Nephron progenitor cell (in vitro differentiated cells): ENCODE measurements at regions not wholly inside any gene's neighbourhood (a gene's known extent, or its start where the extent isn't known, plus 50 kb on each side); places are given as distances from the start of the nearest gene placed in this dataset.

ENCODE experiments used
- DNase-seq: peaks from one replicate; pipeline ENCODE4 v3.0.0; 2021
- H3K27ac Mint-ChIP-seq: 2 replicates; pipeline ENCODE4 v1.8.0; 2021; ENCODE audit warnings: mild to moderate bottlenecking, moderate library complexity, mixed read lengths
- H3K27me3 Mint-ChIP-seq: 2 replicates; pipeline ENCODE4 v1.8.0; 2021; ENCODE audit warnings: mild to moderate bottlenecking, low read depth, mixed read lengths; ENCODE audit not compliant: poor library complexity
- H3K36me3 Mint-ChIP-seq: 2 replicates; pipeline ENCODE4 v1.8.0; 2021; ENCODE audit warnings: low read depth, mixed read lengths
- H3K4me1 Mint-ChIP-seq: 2 replicates; pipeline ENCODE4 v1.8.0; 2021; ENCODE audit warnings: mixed read lengths
- H3K4me3 Mint-ChIP-seq: 2 replicates; pipeline ENCODE4 v1.8.0; 2021; ENCODE audit warnings: mild to moderate bottlenecking, moderate library complexity, mixed read lengths
- H3K9me3 Mint-ChIP-seq: 2 replicates; pipeline ENCODE4 v1.8.0; 2021; ENCODE audit warnings: mild to moderate bottlenecking, moderate library complexity, mixed read lengths
- CTCF ChIP-seq: fragments of 200-600 bp; sonication (generic); IDR thresholded peaks from 2 replicates; pipeline ENCODE4 v1.5.0; 2021; ENCODE audit warnings: antibody characterized with exemption

GRCh38 chr13:73913751-73914518 lies 220.3 kb downstream of the KLF12 start:
- H3K27ac Mint-ChIP-seq: peak overlapping the region; percentile 46
- H3K4me1 Mint-ChIP-seq: peaks cover 40% of the 10 kb centered on the region
- TF ChIP-seq CTCF: no peak
- no peak for DNase-seq
- H3K4me3 Mint-ChIP-seq: peak overlapping the region; percentile 9
- no peaks in the 10 kb centered on the region for H3K9me3 Mint-ChIP-seq
- H3K36me3 Mint-ChIP-seq: no peaks in the 10 kb centered on the region
- H3K27me3 Mint-ChIP-seq: no peaks in the 10 kb centered on the region

DNA sequence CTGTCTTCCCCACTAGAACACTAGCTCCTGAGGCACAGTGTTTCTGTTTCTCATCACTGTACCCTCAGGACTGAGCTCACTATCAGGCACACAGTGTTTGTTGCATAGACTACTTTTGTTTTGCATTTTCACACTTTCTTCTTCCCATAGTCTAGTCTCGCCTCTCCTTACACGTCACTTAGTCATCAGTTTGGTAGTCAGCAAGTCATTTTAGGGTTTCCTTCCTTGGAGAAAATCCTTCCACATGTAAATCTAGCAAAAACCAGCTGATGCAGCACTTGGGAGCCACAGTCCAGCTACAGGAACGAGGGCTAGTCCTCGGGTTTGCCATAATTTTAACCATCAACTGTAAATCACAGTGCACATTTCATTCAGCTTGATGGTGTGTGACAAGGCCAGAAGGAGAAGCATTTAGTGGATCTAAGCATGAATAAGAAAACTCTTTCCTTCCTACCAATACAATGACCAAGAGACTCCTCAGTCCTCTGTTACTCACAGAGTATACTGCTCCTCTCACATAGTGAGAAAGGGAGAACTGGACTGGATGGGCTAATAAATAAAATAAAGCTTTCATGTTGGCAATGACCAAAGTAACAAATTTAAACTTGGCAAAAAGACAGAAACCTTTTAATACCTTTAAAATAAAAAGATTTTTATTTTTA lies 221.0 kb downstream of the KLF12 start:
- H3K36me3 Mint-ChIP-seq: no peaks in the 10 kb centered on the region
- H3K27me3 Mint-ChIP-seq: no peaks in the 10 kb centered on the region
- H3K4me1 Mint-ChIP-seq: peaks cover 45% of the 10 kb centered on the region
- H3K4me3 Mint-ChIP-seq: no peak overlapping the region
- H3K9me3 Mint-ChIP-seq: no peaks in the 10 kb centered on the region
- DNase-seq: no peak
- H3K27ac Mint-ChIP-seq: peak overlapping the region; percentile 49
- TF ChIP-seq CTCF: no peak

GRCh38 chr13:73911361-73911760 lies 222.8 kb downstream of the KLF12 start:
- H3K36me3 Mint-ChIP-seq: no peaks in the 10 kb centered on the region
- no peak overlapping the region for H3K27ac Mint-ChIP-seq
- no peaks in the 10 kb centered on the region for H3K9me3 Mint-ChIP-seq
- no peak for TF ChIP-seq CTCF
- H3K4me3 Mint-ChIP-seq: no peak overlapping the region
- H3K27me3 Mint-ChIP-seq: no peaks in the 10 kb centered on the region
- H3K4me1 Mint-ChIP-seq: peaks cover 45% of the 10 kb centered on the region
- DNase-seq: no peak

DNA sequence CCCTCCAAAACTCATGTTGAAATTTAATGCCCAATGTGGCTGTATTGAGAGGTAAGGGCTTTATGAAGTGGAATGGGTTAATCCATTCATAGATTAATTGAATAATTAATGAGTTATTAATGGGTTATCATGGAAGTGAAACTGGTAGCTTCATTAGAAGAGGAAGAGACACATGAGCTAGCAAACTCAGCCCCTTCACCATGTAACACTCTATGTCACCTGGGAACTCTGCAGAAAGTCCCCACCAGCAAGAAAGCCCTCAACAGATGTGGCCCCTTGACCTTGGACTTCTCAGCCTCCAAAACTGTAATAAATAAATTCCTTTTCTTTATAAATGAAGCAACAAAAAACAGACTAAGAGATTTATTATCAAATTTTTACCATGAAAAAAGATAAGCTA lies 223.5 kb downstream of the KLF12 start:
- H3K4me1 Mint-ChIP-seq: peaks cover 41% of the 10 kb centered on the region
- no peaks in the 10 kb centered on the region for H3K27me3 Mint-ChIP-seq
- TF ChIP-seq CTCF: no peak
- H3K9me3 Mint-ChIP-seq: no peaks in the 10 kb centered on the region
- no peak overlapping the region for H3K4me3 Mint-ChIP-seq
- H3K27ac Mint-ChIP-seq: no peak overlapping the region
- no peak for DNase-seq
- H3K36me3 Mint-ChIP-seq: no peaks in the 10 kb centered on the region

DNA sequence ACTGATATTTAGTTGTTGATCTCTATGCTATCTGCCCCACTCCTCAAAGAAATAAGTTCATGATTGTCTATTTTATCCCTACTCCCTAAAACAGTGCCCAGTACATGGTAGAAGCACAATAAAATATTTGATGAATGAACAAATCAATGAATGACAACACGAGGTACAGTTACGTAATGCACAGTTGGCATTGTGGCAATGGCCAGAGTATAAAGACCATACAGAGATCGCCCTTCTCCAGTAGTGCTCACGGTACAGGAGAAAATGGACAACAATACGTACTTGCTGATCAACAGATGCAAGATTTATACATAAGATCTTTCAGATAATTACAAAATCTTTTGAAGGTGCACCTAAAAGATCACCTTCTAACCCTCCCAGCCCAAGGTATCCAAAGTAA lies 225.4 kb downstream of the KLF12 start:
- peaks cover 28% of the 10 kb centered on the region for H3K4me1 Mint-ChIP-seq
- H3K9me3 Mint-ChIP-seq: no peaks in the 10 kb centered on the region
- no peak for DNase-seq
- no peak for TF ChIP-seq CTCF
- peaks cover 2% of the 10 kb centered on the region for H3K27me3 Mint-ChIP-seq
- H3K36me3 Mint-ChIP-seq: no peaks in the 10 kb centered on the region
- H3K4me3 Mint-ChIP-seq: no peak overlapping the region
- no peak overlapping the region for H3K27ac Mint-ChIP-seq

- H3K4me1 Mint-ChIP-seq: peaks cover 19% of the 10 kb centered on the region
- no peak for DNase-seq
- H3K27me3 Mint-ChIP-seq: peaks cover 3% of the 10 kb centered on the region
- TF ChIP-seq CTCF: no peak
- no peaks in the 10 kb centered on the region for H3K9me3 Mint-ChIP-seq
- no peaks in the 10 kb centered on the region for H3K36me3 Mint-ChIP-seq
- no peak overlapping the region for H3K27ac Mint-ChIP-seq
- H3K4me3 Mint-ChIP-seq: no peak overlapping the region
These were observed 229.6 kb downstream of the KLF12 start for GRCh38 chr13:73904625-73905024.
